Mesenchymal stem cell (in vitro differentiated cells and primary cell): ENCODE measurements at regions not wholly inside any gene's neighbourhood (a gene's known extent, or its start where the extent isn't known, plus 50 kb on each side); places are given as distances from the start of the nearest gene placed in this dataset.

Experiments
- DNase-seq: peaks from one replicate; pipeline ENCODE4 v3.0.0-alpha.2; 2013
- H2AFZ ChIP-seq: one replicate; pipeline ENCODE4 v1.6.1; 2013; ENCODE audit warnings: low read depth, mild to moderate bottlenecking, control low read depth, inconsistent platforms, low read length, moderate library complexity
- H2AK5ac ChIP-seq: 2 replicates; pipeline ENCODE4 v1.6.1; 2013; ENCODE audit warnings: low read length, moderate library complexity, mild to moderate bottlenecking, inconsistent platforms; ENCODE audit not compliant: severe bottlenecking
- H2BK120ac ChIP-seq: one replicate; pipeline ENCODE4 v1.6.1; 2013; ENCODE audit warnings: low read depth, mild to moderate bottlenecking, inconsistent platforms, low read length, moderate library complexity
- H2BK12ac ChIP-seq, 2 experiments: one replicate each; pipeline ENCODE4 v1.6.1; 2013; ENCODE audit warnings: inconsistent platforms in 2 of 2, low read length in 2 of 2, mild to moderate bottlenecking in 2 of 2, moderate library complexity in 2 of 2, control low read depth in 1 of 2
- H2BK15ac ChIP-seq: one replicate; pipeline ENCODE4 v1.6.1; 2013; ENCODE audit warnings: mild to moderate bottlenecking, low read depth, inconsistent platforms; ENCODE audit not compliant: poor library complexity, severe bottlenecking
- H2BK5ac ChIP-seq: 2 replicates; pipeline ENCODE4 v1.6.1; 2013; ENCODE audit warnings: low read depth, mild to moderate bottlenecking, low read length, control low read depth, inconsistent platforms; ENCODE audit not compliant: poor library complexity, severe bottlenecking
- H3K14ac ChIP-seq, 2 experiments: one replicate each; pipeline ENCODE4 v1.6.1; 2013; ENCODE audit warnings: inconsistent platforms in 2 of 2, low read length in 2 of 2, control low read depth in 1 of 2, mild to moderate bottlenecking in 1 of 2, moderate library complexity in 1 of 2
- H3K18ac ChIP-seq, 2 experiments: one replicate each; pipeline ENCODE4 v1.6.1; 2013; ENCODE audit warnings: inconsistent platforms in 2 of 2, low read length in 2 of 2, control low read depth in 1 of 2, low read depth in 1 of 2, mild to moderate bottlenecking in 1 of 2
- H3K23ac ChIP-seq, 2 experiments: one replicate each; pipeline ENCODE4 v1.6.1; 2013; ENCODE audit warnings: inconsistent platforms in 2 of 2, low read length in 2 of 2, mild to moderate bottlenecking in 2 of 2, moderate library complexity in 2 of 2, control low read depth in 1 of 2
- H3K27ac ChIP-seq: 2 replicates; pipeline ENCODE4 v1.5.1; 2013; ENCODE audit warnings: mild to moderate bottlenecking, moderate library complexity, low read length, control low read depth, inconsistent platforms; ENCODE audit not compliant: poor library complexity, severe bottlenecking
- H3K27me3 ChIP-seq, 2 experiments: 2 replicates each; pipeline versions ENCODE4 v1.6.1 to v1.7.0; 2013; ENCODE audit warnings: low read length in 2 of 2, mild to moderate bottlenecking in 2 of 2, moderate library complexity in 2 of 2, control low read depth in 1 of 2, inconsistent platforms in 1 of 2; ENCODE audit not compliant: control insufficient read depth in 1 of 2, insufficient read depth in 1 of 2
- H3K36me3 ChIP-seq, 2 experiments: 2 replicates each; pipeline versions ENCODE4 v1.6.1 to v1.7.0; 2013; ENCODE audit warnings: low read length in 2 of 2, control low read depth in 1 of 2, inconsistent platforms in 1 of 2, low read depth in 1 of 2, mild to moderate bottlenecking in 1 of 2; ENCODE audit not compliant: insufficient read depth in 2 of 2, control insufficient read depth in 1 of 2
- H3K4ac ChIP-seq, 2 experiments: one replicate each; pipeline ENCODE4 v1.6.1; 2013; ENCODE audit warnings: inconsistent platforms in 2 of 2, low read length in 2 of 2, mild to moderate bottlenecking in 2 of 2, moderate library complexity in 2 of 2, control low read depth in 1 of 2, low read depth in 1 of 2
- H3K4me1 ChIP-seq: 2 replicates; pipeline ENCODE4 v1.6.1; 2013; ENCODE audit warnings: low read depth, low read length, control low read depth; ENCODE audit not compliant: control insufficient read depth, insufficient read depth
- H3K4me2 ChIP-seq: 2 replicates; pipeline ENCODE4 v1.6.1; 2013; ENCODE audit warnings: low read length, mild to moderate bottlenecking, inconsistent platforms; ENCODE audit not compliant: poor library complexity, severe bottlenecking
- H3K4me3 ChIP-seq, 2 experiments: 2 replicates each; pipeline versions ENCODE4 v1.5.1 to v1.7.0; 2013; ENCODE audit warnings: low read length in 2 of 2, mild to moderate bottlenecking in 2 of 2, control low read depth in 1 of 2, low read depth in 1 of 2; ENCODE audit not compliant: insufficient read depth in 1 of 2
- H3K79me1 ChIP-seq: replicated peaks from 2 replicates; pipeline ENCODE4 v1.6.1; 2013; ENCODE audit warnings: mild to moderate bottlenecking, control low read depth, low read length, inconsistent platforms; ENCODE audit not compliant: poor library complexity, severe bottlenecking
- H3K9ac ChIP-seq: 2 replicates; pipeline ENCODE4 v1.7.0; 2013; ENCODE audit warnings: mild to moderate bottlenecking, low read length, moderate library complexity
- H3K9me3 ChIP-seq: 2 replicates; pipeline ENCODE4 v1.7.0; 2013; ENCODE audit warnings: mild to moderate bottlenecking, low read length; ENCODE audit not compliant: control insufficient read depth
- H4K8ac ChIP-seq: one replicate; pipeline ENCODE4 v1.6.1; 2013; ENCODE audit warnings: inconsistent platforms, mild to moderate bottlenecking, low read length, moderate library complexity
- H4K91ac ChIP-seq: one replicate; pipeline ENCODE4 v1.6.1; 2013; ENCODE audit warnings: mild to moderate bottlenecking, low read length, inconsistent platforms
- WGBS: methylation state at CpG from one replicate; pipeline ENCODE4 v1.1.7; 2013; ENCODE audit warnings: mixed read lengths; 5-methylcytosine and 5-hydroxymethylcytosine counted together

GRCh38 chr1:96978901-96979300, 257.3 kb downstream of the PTBP2 start:
- Histone ChIP-seq H3K36me3 (no peaks in the 10 kb centered on the region), H4K91ac (no peak overlapping the region), H2BK12ac (no peak overlapping the region), H2AK5ac (no peak overlapping the region), H3K4ac (no peak overlapping the region), H2AFZ (no peak overlapping the region), H3K9ac (no peak overlapping the region), H2BK15ac (no peak overlapping the region), H2BK120ac (no peak overlapping the region), H3K9me3 (no peaks in the 10 kb centered on the region), H3K4me3 (no peak overlapping the region), H3K18ac (no peak overlapping the region), H3K14ac (no peak overlapping the region), H3K27ac (no peak overlapping the region), H3K23ac (no peak overlapping the region), H2BK5ac (no peak overlapping the region), H4K8ac (no peak overlapping the region), H3K79me1 (no peaks in the 10 kb centered on the region), H3K4me2 (no peak overlapping the region), H3K27me3 (no peaks in the 10 kb centered on the region), H3K4me1 (no peaks in the 10 kb centered on the region)
- WGBS, result 75% methylated on average over 3 of the region's 4 CpGs
- DNase-seq, result no peak

GRCh38 chr1:96979304-96980268, 258.0 kb downstream of the PTBP2 start:
- H2AFZ ChIP-seq, result no peak overlapping the region
- H2AK5ac ChIP-seq, result no peak overlapping the region
- no peak overlapping the region for H2BK5ac ChIP-seq
- no peak overlapping the region for H3K23ac ChIP-seq
- H3K27me3 ChIP-seq, result no peaks in the 10 kb centered on the region
- no peaks in the 10 kb centered on the region for H3K36me3 ChIP-seq
- no peak overlapping the region for H2BK120ac ChIP-seq
- H3K27ac ChIP-seq, result no peak overlapping the region
- no peak overlapping the region for H2BK12ac ChIP-seq
- no peak overlapping the region for H2BK15ac ChIP-seq
- no peaks in the 10 kb centered on the region for H3K4me1 ChIP-seq
- H4K91ac ChIP-seq, result no peak overlapping the region
- H3K4me2 ChIP-seq, result no peak overlapping the region
- no peak overlapping the region for H3K4ac ChIP-seq
- H3K18ac ChIP-seq, result no peak overlapping the region
- H3K14ac ChIP-seq, result no peak overlapping the region
- no peak overlapping the region for H4K8ac ChIP-seq
- no peaks in the 10 kb centered on the region for H3K79me1 ChIP-seq
- no peaks in the 10 kb centered on the region for H3K9me3 ChIP-seq
- H3K9ac ChIP-seq, result no peak overlapping the region
- DNase-seq, result no peak
- WGBS, result 83% methylated on average over 3 of the region's 3 CpGs
- no peak overlapping the region for H3K4me3 ChIP-seq

GRCh38 chr1:96980448-96980847, 258.9 kb downstream of the PTBP2 start:
- Histone ChIP-seq H2AFZ (no peak overlapping the region), H3K36me3 (no peaks in the 10 kb centered on the region), H3K79me1 (no peaks in the 10 kb centered on the region), H2BK12ac (no peak overlapping the region), H3K14ac (no peak overlapping the region), H3K4me2 (no peak overlapping the region), H3K23ac (no peak overlapping the region), H2BK120ac (no peak overlapping the region), H2BK15ac (no peak overlapping the region), H3K27ac (no peak overlapping the region), H2BK5ac (no peak overlapping the region), H4K91ac (no peak overlapping the region), H3K27me3 (no peaks in the 10 kb centered on the region), H3K9me3 (no peaks in the 10 kb centered on the region), H4K8ac (no peak overlapping the region), H3K4me1 (no peaks in the 10 kb centered on the region), H3K9ac (no peak overlapping the region), H3K4me3 (no peak overlapping the region), H3K18ac (no peak overlapping the region), H2AK5ac (no peak overlapping the region), H3K4ac (no peak overlapping the region)
- 84% methylated on average over 2 of the region's 2 CpGs for WGBS
- no peak for DNase-seq

- no peaks in the 10 kb centered on the region for H3K27me3 ChIP-seq
- no peaks in the 10 kb centered on the region for H3K79me1 ChIP-seq
- H3K23ac ChIP-seq, result no peak overlapping the region
- H4K91ac ChIP-seq, result no peak overlapping the region
- H3K4ac ChIP-seq, result no peak overlapping the region
- H2BK120ac ChIP-seq, result no peak overlapping the region
- H2BK12ac ChIP-seq, result no peak overlapping the region
- H2AK5ac ChIP-seq, result no peak overlapping the region
- H3K27ac ChIP-seq, result no peak overlapping the region
- no peaks in the 10 kb centered on the region for H3K36me3 ChIP-seq
- H3K14ac ChIP-seq, result no peak overlapping the region
- H3K9me3 ChIP-seq, result no peaks in the 10 kb centered on the region
- H3K4me2 ChIP-seq, result no peak overlapping the region
- H2BK5ac ChIP-seq, result no peak overlapping the region
- H3K18ac ChIP-seq, result no peak overlapping the region
- no peak overlapping the region for H2BK15ac ChIP-seq
- no peak overlapping the region for H2AFZ ChIP-seq
- H3K4me3 ChIP-seq, result no peak overlapping the region
- no peak for DNase-seq
- H3K9ac ChIP-seq, result no peak overlapping the region
- H4K8ac ChIP-seq, result no peak overlapping the region
- H3K4me1 ChIP-seq, result no peaks in the 10 kb centered on the region
Measured at GRCh38 chr1:96981181-96981580, 259.6 kb downstream of the PTBP2 start.
